ENCODE measurements at regions not wholly inside any gene's neighbourhood (a gene's known extent, or its start where the extent isn't known, plus 50 kb on each side); places are given as distances from the start of the nearest gene placed in this dataset.
A peak's percentile ranks its signal among the peaks of the same experiment; 100 is the strongest.

- no peak for DNase-seq (ENCODE audit: low spot score)
Measured at GRCh38 chr7:94274828-94275227, 119.9 kb upstream of the COL1A2 start.

GRCh38 chr7:94276027-94276426 lies 118.7 kb upstream of the COL1A2 start:
- no peak for DNase-seq (ENCODE audit: low spot score)

- peak; percentile 35 for DNase-seq (ENCODE audit: low spot score)
Measured at GRCh38 chr7:94276795-94277194, 117.9 kb upstream of the COL1A2 start.

GRCh38 chr7:94277236-94277635 lies 117.5 kb upstream of the COL1A2 start:
- DNase-seq (ENCODE audit: low spot score) = no peak

GRCh38 chr7:94280851-94281250 lies 113.8 kb upstream of the COL1A2 start:
- no peak for DNase-seq (ENCODE audit: low spot score)

- DNase-seq (ENCODE audit: low spot score) = no peak
Measured at GRCh38 chr7:94284104-94284503, 110.6 kb upstream of the COL1A2 start.

GRCh38 chr7:94286111-94286510 lies 108.6 kb upstream of the COL1A2 start:
- DNase-seq (ENCODE audit: low spot score) = no peak

- DNase-seq (ENCODE audit: low spot score) = no peak
Measured at GRCh38 chr7:94288096-94288495, 106.6 kb upstream of the COL1A2 start.

GRCh38 chr7:94289071-94289470 lies 105.6 kb upstream of the COL1A2 start:
- DNase-seq (ENCODE audit: low spot score) = peak; percentile 77

GRCh38 chr7:94294471-94295131 lies 100.1 kb upstream of the COL1A2 start:
- no peak for DNase-seq (ENCODE audit: low spot score)

- DNase-seq (ENCODE audit: low spot score) = no peak
Measured at GRCh38 chr7:94295850-94296249, 98.8 kb upstream of the COL1A2 start.

- no peak for DNase-seq (ENCODE audit: low spot score)
Measured at GRCh38 chr7:94296881-94297280, 97.8 kb upstream of the COL1A2 start.

- no peak for DNase-seq (ENCODE audit: low spot score)
Measured at GRCh38 chr7:94297397-94297838, 97.3 kb upstream of the COL1A2 start.

GRCh38 chr7:94298943-94299342 lies 95.8 kb upstream of the COL1A2 start:
- no peak for DNase-seq (ENCODE audit: low spot score)

GRCh38 chr7:94300176-94300835 lies 94.4 kb upstream of the COL1A2 start:
- DNase-seq (ENCODE audit: low spot score) = no peak

GRCh38 chr7:94301024-94301586 lies 93.6 kb upstream of the COL1A2 start:
- no peak for DNase-seq (ENCODE audit: low spot score)

- DNase-seq (ENCODE audit: low spot score) = no peak
Measured at GRCh38 chr7:94303118-94303517, 91.6 kb upstream of the COL1A2 start.

- DNase-seq (ENCODE audit: low spot score) = no peak
Measured at GRCh38 chr7:94303695-94304094, 91.0 kb upstream of the COL1A2 start.

GRCh38 chr7:94304878-94305277 lies 89.8 kb upstream of the COL1A2 start:
- no peak for DNase-seq (ENCODE audit: low spot score)

GRCh38 chr7:94305836-94306235 lies 88.9 kb upstream of the COL1A2 start:
- no peak for DNase-seq (ENCODE audit: low spot score)

GRCh38 chr7:94307399-94308048 lies 87.2 kb upstream of the COL1A2 start:
- no peak for DNase-seq (ENCODE audit: low spot score)

- no peak for DNase-seq (ENCODE audit: low spot score)
Measured at GRCh38 chr7:94311515-94311914, 83.2 kb upstream of the COL1A2 start.

- no peak for DNase-seq (ENCODE audit: low spot score)
Measured at GRCh38 chr7:94313926-94314325, 80.8 kb upstream of the COL1A2 start.

All from Ammon's horn (tissue), 1 donor.